ENCODE measurements at regions not wholly inside any gene's neighbourhood (a gene's known extent, or its start where the extent isn't known, plus 50 kb on each side); places are given as distances from the start of the nearest gene placed in this dataset.

- Histone ChIP-seq H3K9me3 (no peaks in the 10 kb centered on the region), H3K4me1 (ENCODE audit: low read depth) (no peaks in the 10 kb centered on the region), H3K4me3 (no peak overlapping the region), H3K36me3 (ENCODE audit: low read depth) (no peaks in the 10 kb centered on the region)
- intact Hi-C loops (cut with DNase I, micrococcal nuclease), result no loop called here
- no peak for TF ChIP-seq CTCF (IDR thresholded peaks at IDR 0.05)
- ATAC-seq, result no peak
- DNase-seq, result no peak
Observed at GRCh38 chr6:1486387-1486786, 97.0 kb downstream of the FOXF2 start.

GRCh38 chr6:1487239-1487638, 97.9 kb downstream of the FOXF2 start:
- Histone ChIP-seq H3K9me3 (no peaks in the 10 kb centered on the region), H3K4me1 (ENCODE audit: low read depth) (no peaks in the 10 kb centered on the region), H3K36me3 (ENCODE audit: low read depth) (no peaks in the 10 kb centered on the region), H3K4me3 (no peak overlapping the region)
- intact Hi-C loops (cut with DNase I, micrococcal nuclease), result no loop called here
- no peak for TF ChIP-seq CTCF (IDR thresholded peaks at IDR 0.05)
- DNase-seq, result no peak
- no peak for ATAC-seq

- no peaks in the 10 kb centered on the region for H3K36me3 ChIP-seq (ENCODE audit: low read depth)
- intact Hi-C loops (cut with DNase I, micrococcal nuclease), result no loop called here
- ATAC-seq, result no peak
- H3K4me3 ChIP-seq, result no peak overlapping the region
- DNase-seq, result no peak
- no peaks in the 10 kb centered on the region for H3K9me3 ChIP-seq
- no peak for TF ChIP-seq CTCF (IDR thresholded peaks at IDR 0.05)
- no peaks in the 10 kb centered on the region for H3K4me1 ChIP-seq (ENCODE audit: low read depth)
Observed at GRCh38 chr6:1491025-1491424, 101.6 kb downstream of the FOXF2 start.

GRCh38 chr6:1491591-1492319, 102.4 kb downstream of the FOXF2 start:
- DNase-seq (no peak), ATAC-seq (no peak)
- TF ChIP-seq CTCF (IDR thresholded peaks at IDR 0.05), result no peak
- no peak overlapping the region for H3K4me3 ChIP-seq
- no peaks in the 10 kb centered on the region for H3K4me1 ChIP-seq (ENCODE audit: low read depth)
- intact Hi-C loops (cut with DNase I, micrococcal nuclease), result no loop called here
- H3K9me3 ChIP-seq, result no peaks in the 10 kb centered on the region
- no peaks in the 10 kb centered on the region for H3K36me3 ChIP-seq (ENCODE audit: low read depth)

GRCh38 chr6:1494671-1495070, 105.3 kb downstream of the FOXF2 start:
- no peaks in the 10 kb centered on the region for H3K4me1 ChIP-seq (ENCODE audit: low read depth)
- H3K9me3 ChIP-seq, result no peaks in the 10 kb centered on the region
- no peaks in the 10 kb centered on the region for H3K36me3 ChIP-seq (ENCODE audit: low read depth)
- DNase-seq (no peak), ATAC-seq (no peak)
- TF ChIP-seq CTCF (IDR thresholded peaks at IDR 0.05), result no peak
- no peak overlapping the region for H3K4me3 ChIP-seq
- intact Hi-C loops (cut with DNase I, micrococcal nuclease), result no loop called here

GRCh38 chr6:1495344-1495743, 106.0 kb downstream of the FOXF2 start:
- Histone ChIP-seq H3K9me3 (no peaks in the 10 kb centered on the region), H3K36me3 (ENCODE audit: low read depth) (no peaks in the 10 kb centered on the region), H3K4me3 (no peak overlapping the region), H3K4me1 (ENCODE audit: low read depth) (no peaks in the 10 kb centered on the region)
- intact Hi-C loops (cut with DNase I, micrococcal nuclease), result no loop called here
- no peak for DNase-seq
- TF ChIP-seq CTCF (IDR thresholded peaks at IDR 0.05), result no peak
- ATAC-seq, result no peak

Measured in mucosa of descending colon (tissue), 3 donors.